ENCODE measurements at regions not wholly inside any gene's neighbourhood (a gene's known extent, or its start where the extent isn't known, plus 50 kb on each side); places are given as distances from the start of the nearest gene placed in this dataset.

GRCh38 chr1:38258085-38258627 is 211.6 kb upstream of the POU3F1 start (continued):
- TF ChIP-seq, protein P1, sequence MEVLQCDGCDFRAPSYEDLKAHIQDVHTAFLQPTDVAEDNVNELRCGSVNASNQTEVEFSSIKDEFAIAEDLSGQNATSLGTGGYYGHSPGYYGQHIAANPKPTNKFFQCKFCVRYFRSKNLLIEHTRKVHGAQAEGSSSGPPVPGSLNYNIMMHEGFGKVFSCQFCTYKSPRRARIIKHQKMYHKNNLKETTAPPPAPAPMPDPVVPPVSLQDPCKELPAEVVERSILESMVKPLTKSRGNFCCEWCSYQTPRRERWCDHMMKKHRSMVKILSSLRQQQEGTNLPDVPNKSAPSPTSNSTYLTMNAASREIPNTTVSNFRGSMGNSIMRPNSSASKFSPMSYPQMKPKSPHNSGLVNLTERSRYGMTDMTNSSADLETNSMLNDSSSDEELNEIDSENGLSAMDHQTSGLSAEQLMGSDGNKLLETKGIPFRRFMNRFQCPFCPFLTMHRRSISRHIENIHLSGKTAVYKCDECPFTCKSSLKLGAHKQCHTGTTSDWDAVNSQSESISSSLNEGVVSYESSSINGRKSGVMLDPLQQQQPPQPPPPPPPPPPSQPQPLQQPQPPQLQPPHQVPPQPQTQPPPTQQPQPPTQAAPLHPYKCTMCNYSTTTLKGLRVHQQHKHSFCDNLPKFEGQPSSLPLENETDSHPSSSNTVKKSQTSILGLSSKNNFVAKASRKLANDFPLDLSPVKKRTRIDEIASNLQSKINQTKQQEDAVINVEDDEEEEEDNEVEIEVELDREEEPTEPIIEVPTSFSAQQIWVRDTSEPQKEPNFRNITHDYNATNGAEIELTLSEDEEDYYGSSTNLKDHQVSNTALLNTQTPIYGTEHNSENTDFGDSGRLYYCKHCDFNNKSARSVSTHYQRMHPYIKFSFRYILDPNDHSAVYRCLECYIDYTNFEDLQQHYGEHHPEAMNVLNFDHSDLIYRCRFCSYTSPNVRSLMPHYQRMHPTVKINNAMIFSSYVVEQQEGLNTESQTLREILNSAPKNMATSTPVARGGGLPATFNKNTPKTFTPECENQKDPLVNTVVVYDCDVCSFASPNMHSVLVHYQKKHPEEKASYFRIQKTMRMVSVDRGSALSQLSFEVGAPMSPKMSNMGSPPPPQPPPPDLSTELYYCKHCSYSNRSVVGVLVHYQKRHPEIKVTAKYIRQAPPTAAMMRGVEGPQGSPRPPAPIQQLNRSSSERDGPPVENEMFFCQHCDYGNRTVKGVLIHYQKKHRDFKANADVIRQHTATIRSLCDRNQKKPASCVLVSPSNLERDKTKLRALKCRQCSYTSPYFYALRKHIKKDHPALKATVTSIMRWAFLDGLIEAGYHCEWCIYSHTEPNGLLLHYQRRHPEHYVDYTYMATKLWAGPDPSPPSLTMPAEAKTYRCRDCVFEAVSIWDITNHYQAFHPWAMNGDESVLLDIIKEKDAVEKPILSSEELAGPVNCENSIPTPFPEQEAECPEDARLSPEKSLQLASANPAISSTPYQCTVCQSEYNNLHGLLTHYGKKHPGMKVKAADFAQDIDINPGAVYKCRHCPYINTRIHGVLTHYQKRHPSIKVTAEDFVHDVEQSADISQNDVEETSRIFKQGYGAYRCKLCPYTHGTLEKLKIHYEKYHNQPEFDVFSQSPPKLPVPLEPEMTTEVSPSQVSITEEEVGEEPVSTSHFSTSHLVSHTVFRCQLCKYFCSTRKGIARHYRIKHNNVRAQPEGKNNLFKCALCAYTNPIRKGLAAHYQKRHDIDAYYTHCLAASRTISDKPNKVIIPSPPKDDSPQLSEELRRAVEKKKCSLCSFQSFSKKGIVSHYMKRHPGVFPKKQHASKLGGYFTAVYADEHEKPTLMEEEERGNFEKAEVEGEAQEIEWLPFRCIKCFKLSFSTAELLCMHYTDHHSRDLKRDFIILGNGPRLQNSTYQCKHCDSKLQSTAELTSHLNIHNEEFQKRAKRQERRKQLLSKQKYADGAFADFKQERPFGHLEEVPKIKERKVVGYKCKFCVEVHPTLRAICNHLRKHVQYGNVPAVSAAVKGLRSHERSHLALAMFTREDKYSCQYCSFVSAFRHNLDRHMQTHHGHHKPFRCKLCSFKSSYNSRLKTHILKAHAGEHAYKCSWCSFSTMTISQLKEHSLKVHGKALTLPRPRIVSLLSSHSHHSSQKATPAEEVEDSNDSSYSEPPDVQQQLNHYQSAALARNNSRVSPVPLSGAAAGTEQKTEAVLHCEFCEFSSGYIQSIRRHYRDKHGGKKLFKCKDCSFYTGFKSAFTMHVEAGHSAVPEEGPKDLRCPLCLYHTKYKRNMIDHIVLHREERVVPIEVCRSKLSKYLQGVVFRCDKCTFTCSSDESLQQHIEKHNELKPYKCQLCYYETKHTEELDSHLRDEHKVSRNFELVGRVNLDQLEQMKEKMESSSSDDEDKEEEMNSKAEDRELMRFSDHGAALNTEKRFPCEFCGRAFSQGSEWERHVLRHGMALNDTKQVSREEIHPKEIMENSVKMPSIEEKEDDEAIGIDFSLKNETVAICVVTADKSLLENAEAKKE (CRISPR knock-in tag; IDR thresholded peaks at IDR 0.05): no peak

- Mint-ChIP-seq H3K36me3 (ENCODE audit: low read depth) (no peaks in the 10 kb centered on the region), H3K9me3 (peaks cover 9% of the 10 kb centered on the region; the same call in 2 of the 3 replicates), H3K4me1 (peaks cover 11% of the 10 kb centered on the region), H3K27me3 (ENCODE audit: insufficient read depth, low read depth, poor library complexity) (peaks cover 3% of the 10 kb centered on the region), H3K4me3 (no peak overlapping the region), H3K27ac (no peak overlapping the region)
- DNase-seq (ENCODE audit: low spot score) (no peak), ATAC-seq (no peak)
- H3K79me2 ChIP-seq (replicated peaks; ENCODE audit: insufficient read depth): no peaks in the 10 kb centered on the region
- H3F3A ChIP-seq (replicated peaks; ENCODE audit: low read depth): no peaks in the 10 kb centered on the region
- no peak overlapping the region for H3K27ac ChIP-seq (ENCODE audit: low read depth)
- H3K4me1 ChIP-seq (ENCODE audit: insufficient read depth): peaks cover 5% of the 10 kb centered on the region; the same call in 1 of the 2 replicates
- TF ChIP-seq CREB1 (CRISPR knock-in tag; IDR thresholded peaks at IDR 0.05; ENCODE audit: low read depth) (no peak), NANOG (IDR thresholded peaks at IDR 0.05; ENCODE audit: borderline replicate concordance) (no peak), STAT1 (IDR thresholded peaks at IDR 0.05; ENCODE audit: unreplicated experiment) (no peak), ZNF114 (CRISPR knock-in tag; IDR thresholded peaks at IDR 0.05) (no peak), CTCF (conservative IDR thresholded peaks at IDR 0.05; ENCODE audit: low read depth in 2 of 2) (no peak)
- TF ChIP-seq, protein P1 (CRISPR knock-in tag; IDR thresholded peaks at IDR 0.05): no peak
- H3K4me2 ChIP-seq: no peak overlapping the region
- H3K4me3 ChIP-seq: no peak overlapping the region
- no peaks in the 10 kb centered on the region for H3K9me2 ChIP-seq (ENCODE audit: insufficient read depth)
- no peaks in the 10 kb centered on the region for H3K36me3 ChIP-seq (ENCODE audit: insufficient read depth)
- H2AFZ ChIP-seq: no peak overlapping the region
- no peaks in the 10 kb centered on the region for H4K20me1 ChIP-seq (replicated peaks; ENCODE audit: insufficient read depth)
- H3K27me3 ChIP-seq (ENCODE audit: insufficient read depth): no peaks in the 10 kb centered on the region
Measured at GRCh38 chr1:38257374-38257773, 210.8 kb upstream of the POU3F1 start.

Data from GM23338 (cell line).